ENCODE measurements at regions not wholly inside any gene's neighbourhood (a gene's known extent, or its start where the extent isn't known, plus 50 kb on each side); places are given as distances from the start of the nearest gene placed in this dataset.

DNA sequence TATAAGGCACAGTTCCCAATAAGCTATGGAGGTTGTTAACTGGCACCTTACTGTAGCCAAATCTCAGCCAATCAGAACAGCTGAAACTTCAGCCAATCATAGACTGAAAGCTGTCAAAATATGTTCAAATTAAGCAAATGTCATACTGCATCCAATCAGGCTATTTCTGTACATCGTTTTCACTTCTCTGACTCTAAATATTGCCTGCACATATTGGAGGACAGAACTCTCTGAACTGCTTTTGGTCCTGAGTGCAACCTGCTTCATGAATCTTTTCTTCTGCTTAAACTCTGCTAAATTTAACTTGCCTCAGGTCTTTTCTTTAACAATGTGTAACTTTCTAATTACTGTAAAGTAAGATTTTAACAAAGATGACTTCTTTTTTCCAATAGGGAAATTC is 1198.9 kb upstream of the PCDH7 start:
- POLR2A ChIA-PET (ENCODE audit: low non-redundant PET), result no interaction called here
- TF ChIP-seq CTCF (conservative IDR thresholded peaks at IDR 0.05; ENCODE audit: low read depth), result no peak
- no peak for DNase-seq (ENCODE audit: low spot score)
- H3K27ac ChIP-seq, result no peak overlapping the region
- CTCF ChIA-PET, result no interaction called here

DNA sequence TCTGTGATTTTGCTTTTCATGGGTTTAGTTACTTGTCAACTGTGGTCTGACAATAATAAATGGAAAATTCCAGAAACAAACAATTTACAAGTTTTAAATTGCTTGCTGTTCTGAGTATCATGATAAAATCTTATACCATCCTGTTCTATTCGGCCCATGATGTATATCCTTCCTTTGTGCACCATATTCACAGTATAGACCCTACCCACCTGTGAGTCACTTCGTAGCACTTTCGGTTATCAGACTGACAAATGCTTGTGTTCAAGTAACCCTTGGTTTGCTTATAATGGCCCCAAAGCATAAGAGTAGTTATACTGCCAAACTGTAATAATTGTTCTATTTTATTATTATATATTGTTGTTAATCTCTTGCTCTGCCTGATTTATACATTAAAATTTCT is 1183.4 kb upstream of the PCDH7 start:
- no peak overlapping the region for H3K27ac ChIP-seq
- DNase-seq (ENCODE audit: low spot score), result no peak
- ChIA-PET CTCF (no interaction called here), POLR2A (ENCODE audit: low non-redundant PET) (no interaction called here)
- no peak for TF ChIP-seq CTCF (conservative IDR thresholded peaks at IDR 0.05; ENCODE audit: low read depth)

DNA sequence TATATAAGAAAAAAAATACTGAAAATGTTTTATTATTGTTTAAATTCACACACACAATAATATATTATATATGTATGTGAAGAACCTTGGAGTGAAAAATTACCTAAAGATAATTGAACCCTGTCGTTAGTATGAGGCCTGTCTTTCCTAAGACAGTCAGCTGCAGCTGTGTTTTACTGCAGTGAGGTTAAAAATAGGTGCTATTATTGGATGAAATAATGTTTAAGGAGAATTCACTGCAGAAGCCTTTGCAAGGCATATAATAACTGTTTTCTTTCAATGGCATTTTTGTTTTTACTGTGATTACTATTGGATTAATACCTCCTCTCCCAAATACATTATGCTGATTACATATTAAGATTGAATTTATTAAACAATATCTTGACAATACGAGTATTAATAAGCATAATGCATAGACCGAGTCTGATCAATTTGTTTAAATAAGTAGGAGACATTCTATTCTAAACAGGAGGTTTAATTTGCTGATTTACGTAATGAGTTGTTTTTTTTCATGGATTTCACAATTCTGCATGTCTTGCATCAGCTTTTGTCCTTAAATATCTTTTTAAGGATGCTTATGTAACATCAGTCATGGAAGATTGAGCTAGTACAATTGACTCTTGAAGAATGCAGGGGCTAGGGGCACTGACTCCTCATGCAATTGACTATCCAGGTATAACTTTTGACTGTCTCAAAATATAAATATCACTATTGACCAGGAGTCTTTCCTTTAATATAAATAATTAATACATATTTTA is 1181.1 kb upstream of the PCDH7 start:
- CTCF ChIA-PET, result no interaction called here
- no peak overlapping the region for H3K27ac ChIP-seq
- DNase-seq (ENCODE audit: low spot score), result no peak
- POLR2A ChIA-PET (ENCODE audit: low non-redundant PET), result no interaction called here
- no peak for TF ChIP-seq CTCF (conservative IDR thresholded peaks at IDR 0.05; ENCODE audit: low read depth)

- no peak for TF ChIP-seq CTCF (conservative IDR thresholded peaks at IDR 0.05; ENCODE audit: low read depth)
- ChIA-PET POLR2A (ENCODE audit: low non-redundant PET) (no interaction called here), CTCF (no interaction called here)
- peak; percentile 1 for DNase-seq (ENCODE audit: low spot score)
- H3K27ac ChIP-seq, result no peak overlapping the region
These were observed 1179.6 kb upstream of the PCDH7 start for GRCh38 chr4:29540439-29541102.

GRCh38 chr4:29541757-29542156 is 1178.4 kb upstream of the PCDH7 start:
- TF ChIP-seq CTCF (conservative IDR thresholded peaks at IDR 0.05; ENCODE audit: low read depth), result no peak
- CTCF ChIA-PET, result interaction anchor here (0.6 kb wide), 1 partner anchor 318 kb away, joined by 3 read pairs; no protein-coding TSS in a partner anchor
- no peak overlapping the region for H3K27ac ChIP-seq
- POLR2A ChIA-PET (ENCODE audit: low non-redundant PET), result no interaction called here
- no peak for DNase-seq (ENCODE audit: low spot score)

DNA sequence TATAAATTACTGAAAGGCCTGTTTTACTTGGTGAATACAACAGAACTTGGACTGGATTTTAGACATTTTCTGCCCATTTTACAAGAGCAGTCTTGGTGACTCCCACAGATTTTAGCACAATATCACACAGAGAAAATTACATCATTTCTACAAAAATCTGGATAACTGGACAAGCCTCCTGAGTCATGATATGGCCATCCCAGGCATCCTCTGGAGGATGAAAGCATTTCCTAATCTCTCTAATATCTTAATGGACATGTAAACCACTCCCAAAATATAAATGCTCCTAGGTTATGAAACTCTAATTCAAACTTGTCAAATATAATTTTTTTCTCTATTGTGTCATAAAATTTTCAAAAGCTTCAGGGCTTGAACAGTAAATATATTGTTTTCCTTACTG is 1170.8 kb upstream of the PCDH7 start:
- H3K27ac ChIP-seq, result no peak overlapping the region
- TF ChIP-seq CTCF (conservative IDR thresholded peaks at IDR 0.05; ENCODE audit: low read depth), result no peak
- CTCF ChIA-PET, result interaction anchor here (0.7 kb wide), 1 partner anchor 903 kb away, joined by 3 read pairs; no protein-coding TSS in a partner anchor
- POLR2A ChIA-PET (ENCODE audit: low non-redundant PET), result no interaction called here
- peak; percentile 3 for DNase-seq (ENCODE audit: low spot score)

Data from RWPE1 (cell line).